Upper lobe of left lung (tissue), 6 donors: ENCODE measurements at regions not wholly inside any gene's neighbourhood (a gene's known extent, or its start where the extent isn't known, plus 50 kb on each side); places are given as distances from the start of the nearest gene placed in this dataset.
"Not testable (repeated sequence)": the region's sequence is repeated elsewhere in the genome, so short reads cannot be mapped to it uniquely, and the experiment has no call there.

Source experiments
- ATAC-seq, 2 donors: fragments of 200-7000 bp; cut with Tn5 transposase; one replicate each; pipeline ENCODE4 v1.9.1; 2022; ENCODE audit warnings: mild to moderate bottlenecking in 2 of 2, moderate library complexity in 2 of 2; ENCODE audit not compliant: low FRiP score in 2 of 2
- DNase-seq, 2 donors: peaks; one replicate each; pipeline ENCODE4 v3.0.0-alpha.2; 2019 to 2020
- H3K27ac ChIP-seq, 4 donors: fragments of 200-600 bp; sonication (generic); one replicate each; pipeline ENCODE4 v1.5.1; 2016 to 2019
- H3K27me3 ChIP-seq, 4 donors: fragments of 200-600 bp; sonication (generic); one replicate each; pipeline ENCODE4 v1.5.1; 2017 to 2019
- H3K36me3 ChIP-seq, 4 donors: fragments of 200-600 bp; sonication (generic); one replicate each; pipeline ENCODE4 v1.5.1; 2016 to 2019
- H3K4me1 ChIP-seq, 4 donors: fragments of 200-600 bp; sonication (generic); one replicate each; pipeline ENCODE4 v1.5.1; 2018 to 2019
- H3K4me3 ChIP-seq, 4 donors: fragments of 200-600 bp; sonication (generic); one replicate each; pipeline ENCODE4 v1.5.1; 2017 to 2019; ENCODE audit warnings: mild to moderate bottlenecking in 2 of 4, moderate library complexity in 1 of 4
- H3K9me3 ChIP-seq, 4 donors: fragments of 200-600 bp; sonication (generic); one replicate each; pipeline ENCODE4 v1.5.1; 2018 to 2019
- EP300 ChIP-seq, 4 donors: sonication (generic); formaldehyde crosslinking; IDR thresholded peaks; one replicate each; pipeline ENCODE4 v1.5.1; 2017; ENCODE audit warnings: antibody characterized with exemption in 4 of 4, control low read depth in 2 of 4
- POLR2A ChIP-seq, 4 donors: fragments of 450-650 bp; IDR thresholded peaks; one replicate each; pipeline ENCODE4 v1.5.1; 2016 to 2017; ENCODE audit warnings: antibody characterized with exemption in 4 of 4, mild to moderate bottlenecking in 2 of 4
- POLR2AphosphoS5 ChIP-seq, 2 donors: sonication (generic); formaldehyde crosslinking; IDR thresholded peaks; one replicate each; pipeline ENCODE4 v1.5.1; 2017; ENCODE audit warnings: antibody characterized with exemption in 2 of 2
- WGBS, 2 donors: methylation state at CpG; one replicate each; pipeline ENCODE4 v1.1.5; 2017 to 2018; 5-methylcytosine and 5-hydroxymethylcytosine counted together
- TF ChIP-seq, protein P1 (sequence below), 6 experiments: fragments of 450-650 bp in 4 of 6; fragments of 200-600 bp in 2 of 6; sonication (generic) in 2 of 6; IDR thresholded peaks; one replicate each; pipeline ENCODE4 v1.5.1; 2016 to 2019; ENCODE audit warnings: antibody characterized with exemption in 6 of 6
- donor health status: DM: no; HTN: no; CAD: no; lungs with moderate emphysema.
- donor health status: DM: no; HTN: yes; CAD: no; lungs with severe emphysema.

- WGBS, 2 donors = 71 to 77% methylated on average over 4 of the region's 4 CpGs
- H3K27ac ChIP-seq = no peak overlapping the region
- no peak overlapping the region for H3K4me3 ChIP-seq
- no peak for ATAC-seq
- H3K9me3 ChIP-seq = no peaks in the 10 kb centered on the region
- H3K36me3 ChIP-seq = no peaks in the 10 kb centered on the region
- TF ChIP-seq, protein P1, sequence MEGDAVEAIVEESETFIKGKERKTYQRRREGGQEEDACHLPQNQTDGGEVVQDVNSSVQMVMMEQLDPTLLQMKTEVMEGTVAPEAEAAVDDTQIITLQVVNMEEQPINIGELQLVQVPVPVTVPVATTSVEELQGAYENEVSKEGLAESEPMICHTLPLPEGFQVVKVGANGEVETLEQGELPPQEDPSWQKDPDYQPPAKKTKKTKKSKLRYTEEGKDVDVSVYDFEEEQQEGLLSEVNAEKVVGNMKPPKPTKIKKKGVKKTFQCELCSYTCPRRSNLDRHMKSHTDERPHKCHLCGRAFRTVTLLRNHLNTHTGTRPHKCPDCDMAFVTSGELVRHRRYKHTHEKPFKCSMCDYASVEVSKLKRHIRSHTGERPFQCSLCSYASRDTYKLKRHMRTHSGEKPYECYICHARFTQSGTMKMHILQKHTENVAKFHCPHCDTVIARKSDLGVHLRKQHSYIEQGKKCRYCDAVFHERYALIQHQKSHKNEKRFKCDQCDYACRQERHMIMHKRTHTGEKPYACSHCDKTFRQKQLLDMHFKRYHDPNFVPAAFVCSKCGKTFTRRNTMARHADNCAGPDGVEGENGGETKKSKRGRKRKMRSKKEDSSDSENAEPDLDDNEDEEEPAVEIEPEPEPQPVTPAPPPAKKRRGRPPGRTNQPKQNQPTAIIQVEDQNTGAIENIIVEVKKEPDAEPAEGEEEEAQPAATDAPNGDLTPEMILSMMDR (IDR thresholded peaks at IDR 0.05) = no peak
- TF ChIP-seq POLR2AphosphoS5 (IDR thresholded peaks at IDR 0.05) = no peak
- TF ChIP-seq POLR2A (IDR thresholded peaks at IDR 0.05) = no peak
- TF ChIP-seq EP300 (IDR thresholded peaks at IDR 0.05) = no peak
- no peak for DNase-seq
- H3K27me3 ChIP-seq = no peaks in the 10 kb centered on the region
- no peaks in the 10 kb centered on the region for H3K4me1 ChIP-seq
Observed at GRCh38 chr2:76188334-76189008, 477.8 kb upstream of the GCFC2 start.

- H3K4me1 ChIP-seq = no peaks in the 10 kb centered on the region
- H3K36me3 ChIP-seq = no peaks in the 10 kb centered on the region
- no peak overlapping the region for H3K27ac ChIP-seq
- H3K27me3 ChIP-seq = no peaks in the 10 kb centered on the region
- no peak overlapping the region for H3K4me3 ChIP-seq
- H3K9me3 ChIP-seq = no peaks in the 10 kb centered on the region
- 61 to 85% methylated on average over 1 of the region's 1 CpG for WGBS, 2 donors
- no peak for ATAC-seq
- TF ChIP-seq POLR2AphosphoS5 (IDR thresholded peaks at IDR 0.05) = no peak
- no peak for TF ChIP-seq POLR2A (IDR thresholded peaks at IDR 0.05)
- DNase-seq = no peak
Observed at GRCh38 chr2:76187415-76187814, 476.7 kb upstream of the GCFC2 start.

DNA sequence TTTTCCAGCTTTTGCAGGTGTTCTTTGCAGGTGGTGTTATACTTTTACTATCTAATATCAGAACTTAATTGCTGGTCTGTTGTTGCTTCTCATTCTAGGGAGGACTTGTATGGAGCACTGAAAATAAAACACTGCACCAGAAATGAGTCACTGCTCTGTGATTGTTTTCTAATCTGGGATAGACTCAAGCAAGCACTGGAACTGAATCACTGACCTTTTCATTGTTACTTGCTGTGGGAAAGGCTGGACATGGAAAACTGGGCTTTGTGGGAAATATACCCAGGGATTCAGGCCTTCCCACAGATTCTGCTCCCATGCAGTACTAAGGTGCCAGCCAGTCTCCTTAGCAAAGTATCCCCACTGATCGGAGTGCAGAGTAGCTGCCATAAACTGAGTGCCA, 470.0 kb upstream of the GCFC2 start:
- Histone ChIP-seq H3K27ac (no peak overlapping the region), H3K36me3 (no peaks in the 10 kb centered on the region), H3K9me3 (peaks cover 0 to 6% (median 0%) of the 10 kb centered on the region in 4 donors), H3K4me3 (no peak overlapping the region), H3K27me3 (no peaks in the 10 kb centered on the region), H3K4me1 (no peaks in the 10 kb centered on the region)
- ATAC-seq (no peak), DNase-seq (no peak)
- no peak for TF ChIP-seq POLR2A (IDR thresholded peaks at IDR 0.05)
- no peak for TF ChIP-seq EP300 (IDR thresholded peaks at IDR 0.05)
- TF ChIP-seq POLR2AphosphoS5 (IDR thresholded peaks at IDR 0.05) = no peak
- TF ChIP-seq, protein P1 (IDR thresholded peaks at IDR 0.05) = no peak
- 93 to 100% methylated on average over 1 of the region's 1 CpG for WGBS, 2 donors

DNA sequence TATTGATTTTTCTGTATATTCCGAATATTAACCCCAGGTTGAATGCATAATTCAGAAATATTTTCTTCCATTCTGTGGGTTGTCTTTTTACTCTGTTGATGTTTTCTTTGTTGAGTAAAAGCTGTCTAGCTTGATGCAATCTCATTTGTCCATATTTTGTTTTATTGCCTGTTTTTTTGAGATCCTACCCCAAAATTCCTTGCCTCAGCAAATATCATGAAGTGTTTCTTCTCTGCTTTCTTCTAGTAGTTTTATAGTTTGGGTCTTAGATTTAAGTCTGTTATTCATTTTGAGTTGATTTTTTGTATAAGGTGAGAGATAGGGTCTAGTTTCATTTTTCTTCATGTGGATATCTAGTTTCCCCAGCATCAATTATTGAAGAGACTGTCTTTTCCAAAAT, 467.9 kb upstream of the GCFC2 start:
- TF ChIP-seq POLR2AphosphoS5 (IDR thresholded peaks at IDR 0.05) (no peak), POLR2A (IDR thresholded peaks at IDR 0.05) (no peak), EP300 (IDR thresholded peaks at IDR 0.05) (no peak)
- TF ChIP-seq, protein P1 (IDR thresholded peaks at IDR 0.05) = no peak
- no peaks in the 10 kb centered on the region for H3K27me3 ChIP-seq
- peaks cover 0 to 6% (median 0%) of the 10 kb centered on the region in 4 donors for H3K9me3 ChIP-seq
- H3K36me3 ChIP-seq = no peaks in the 10 kb centered on the region
- no peak for DNase-seq
- H3K27ac ChIP-seq = no peak overlapping the region
- H3K4me3 ChIP-seq = no peak overlapping the region
- WGBS, 2 donors = 80 to 100% methylated on average over 1 of the region's 1 CpG
- H3K4me1 ChIP-seq = no peaks in the 10 kb centered on the region
- ATAC-seq = no peak

- no peaks in the 10 kb centered on the region for H3K27me3 ChIP-seq
- peaks cover 0 to 6% (median 0%) of the 10 kb centered on the region in 4 donors for H3K9me3 ChIP-seq
- H3K4me1 ChIP-seq = no peaks in the 10 kb centered on the region
- H3K4me3 ChIP-seq = no peak overlapping the region
- ATAC-seq (no peak), DNase-seq (no peak)
- no peak for TF ChIP-seq POLR2A (IDR thresholded peaks at IDR 0.05)
- no peak overlapping the region for H3K27ac ChIP-seq
- H3K36me3 ChIP-seq = no peaks in the 10 kb centered on the region
- WGBS, 2 donors = 76 to 86% methylated on average over 3 of the region's 3 CpGs
Observed at GRCh38 chr2:76175295-76175694, 464.6 kb upstream of the GCFC2 start.

GRCh38 chr2:76174505-76174904, 463.8 kb upstream of the GCFC2 start:
- Histone ChIP-seq H3K27ac (no peak overlapping the region), H3K4me1 (no peaks in the 10 kb centered on the region), H3K9me3 (peaks cover 0 to 6% (median 0%) of the 10 kb centered on the region in 4 donors), H3K27me3 (no peaks in the 10 kb centered on the region), H3K4me3 (no peak overlapping the region), H3K36me3 (no peaks in the 10 kb centered on the region)
- TF ChIP-seq EP300 (IDR thresholded peaks at IDR 0.05) (no peak), POLR2A (IDR thresholded peaks at IDR 0.05) (no peak), POLR2AphosphoS5 (IDR thresholded peaks at IDR 0.05) (no peak)
- TF ChIP-seq, protein P1 (IDR thresholded peaks at IDR 0.05) = no peak
- WGBS, 2 donors = 63 to 64% methylated on average over 2 of the region's 2 CpGs
- ATAC-seq (no peak), DNase-seq (no peak)

- 0% methylated on average over 1 of the region's 1 CpG for WGBS, 2 donors
- not testable (repeated sequence) for DNase-seq, H3K4me3 ChIP-seq, ATAC-seq, H3K4me1 ChIP-seq, H3K36me3 ChIP-seq, H3K27me3 ChIP-seq, H3K27ac ChIP-seq, H3K9me3 ChIP-seq
Observed at GRCh38 chr2:76173206-76173605, 462.5 kb upstream of the GCFC2 start.

DNA sequence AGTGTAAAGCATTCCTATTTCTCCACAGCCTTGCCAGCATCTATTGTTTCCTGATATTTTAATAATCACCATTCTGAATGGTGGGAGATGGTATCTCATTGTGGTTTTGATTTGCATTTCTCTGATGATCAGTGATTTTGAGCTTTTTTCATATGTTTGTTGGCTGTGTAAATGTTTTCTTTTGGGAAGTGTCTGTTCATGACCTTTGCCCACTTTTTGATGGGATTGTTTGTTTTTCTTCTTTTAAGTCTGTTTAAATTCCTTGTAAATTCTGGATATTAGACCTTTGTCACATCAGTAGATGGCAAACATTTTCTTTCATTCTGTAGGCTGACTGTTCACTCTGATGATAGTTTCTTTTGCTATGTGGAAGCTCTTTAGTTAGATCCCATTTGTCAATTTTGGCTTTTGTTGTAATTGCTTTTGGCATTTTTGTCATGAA, 461.5 kb upstream of the GCFC2 start:
- not testable (repeated sequence) for H3K4me3 ChIP-seq, H3K9me3 ChIP-seq, H3K4me1 ChIP-seq, H3K27me3 ChIP-seq, DNase-seq, ATAC-seq, H3K36me3 ChIP-seq, H3K27ac ChIP-seq
